HG02798 (cell line): ENCODE measurements at regions not wholly inside any gene's neighbourhood (a gene's known extent, or its start where the extent isn't known, plus 50 kb on each side); places are given as distances from the start of the nearest gene placed in this dataset.
A peak's percentile ranks its signal among the peaks of the same experiment; 100 is the strongest.
"Not testable (repeated sequence)": the region's sequence is repeated elsewhere in the genome, so short reads cannot be mapped to it uniquely, and the experiment has no call there.

Experiments used
- ATAC-seq: cut with Tn5 transposase; IDR thresholded peaks from one replicate; pipeline ENCODE4 v1.9.1; 2021; ENCODE audit warnings: mild to moderate bottlenecking; ENCODE audit not compliant: unreplicated experiment, poor library complexity

DNA sequence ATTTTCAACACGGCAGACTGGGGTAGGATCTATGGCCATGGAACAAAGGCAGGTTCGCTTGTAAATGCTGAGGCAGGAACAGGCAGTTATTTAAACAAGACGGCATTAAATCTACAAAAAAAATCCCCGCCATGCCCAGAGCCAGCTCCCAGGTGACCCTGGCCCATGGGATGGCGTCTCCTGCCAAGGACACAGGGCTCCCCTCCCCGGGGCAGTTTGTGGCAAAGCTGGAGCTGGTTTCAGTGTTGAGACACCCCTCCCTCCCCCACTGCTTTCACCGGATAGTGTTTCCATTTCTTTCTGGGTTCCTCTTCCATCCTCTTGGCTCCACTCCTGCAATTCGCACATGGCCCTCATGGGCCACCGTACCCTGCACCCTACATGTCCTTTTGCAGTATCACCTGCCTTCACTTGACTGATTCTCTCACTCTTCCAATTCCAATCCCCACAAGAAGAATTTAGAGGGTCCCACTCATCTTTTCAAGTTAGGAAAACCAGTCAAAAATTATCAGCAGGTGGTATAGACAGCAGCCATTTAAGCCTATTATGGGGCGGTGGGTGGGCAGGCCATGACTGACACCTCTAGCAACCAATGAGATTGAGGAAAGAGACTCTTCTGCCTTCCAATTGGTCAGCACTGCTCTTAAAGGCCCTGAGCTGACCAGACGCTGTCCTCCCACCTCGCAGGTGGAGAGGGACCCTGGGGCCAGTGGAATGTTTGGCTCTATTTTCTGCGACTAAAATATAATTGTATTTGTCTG lies 52.0 kb downstream of the OLIG1 start:
- ATAC-seq, result no peak

DNA sequence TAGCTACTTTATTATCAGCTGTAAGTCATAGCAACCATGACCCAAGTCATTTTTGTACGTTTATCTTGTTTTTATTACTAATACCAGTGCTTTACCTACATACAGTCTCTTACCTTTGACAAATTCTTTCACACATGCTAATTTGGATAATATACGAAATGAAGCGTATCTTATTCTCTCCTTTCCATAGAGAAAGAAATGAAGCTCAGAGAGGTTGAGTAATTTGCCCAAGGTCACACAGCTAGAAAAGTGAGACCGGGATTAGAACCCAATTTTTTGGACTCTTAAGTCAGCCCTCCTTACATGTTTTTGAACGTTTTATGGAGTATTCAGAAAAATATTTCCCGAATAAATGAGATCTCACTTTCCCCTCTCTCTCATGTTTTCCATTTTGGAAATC lies 52.6 kb downstream of the OLIG1 start:
- no peak for ATAC-seq

DNA sequence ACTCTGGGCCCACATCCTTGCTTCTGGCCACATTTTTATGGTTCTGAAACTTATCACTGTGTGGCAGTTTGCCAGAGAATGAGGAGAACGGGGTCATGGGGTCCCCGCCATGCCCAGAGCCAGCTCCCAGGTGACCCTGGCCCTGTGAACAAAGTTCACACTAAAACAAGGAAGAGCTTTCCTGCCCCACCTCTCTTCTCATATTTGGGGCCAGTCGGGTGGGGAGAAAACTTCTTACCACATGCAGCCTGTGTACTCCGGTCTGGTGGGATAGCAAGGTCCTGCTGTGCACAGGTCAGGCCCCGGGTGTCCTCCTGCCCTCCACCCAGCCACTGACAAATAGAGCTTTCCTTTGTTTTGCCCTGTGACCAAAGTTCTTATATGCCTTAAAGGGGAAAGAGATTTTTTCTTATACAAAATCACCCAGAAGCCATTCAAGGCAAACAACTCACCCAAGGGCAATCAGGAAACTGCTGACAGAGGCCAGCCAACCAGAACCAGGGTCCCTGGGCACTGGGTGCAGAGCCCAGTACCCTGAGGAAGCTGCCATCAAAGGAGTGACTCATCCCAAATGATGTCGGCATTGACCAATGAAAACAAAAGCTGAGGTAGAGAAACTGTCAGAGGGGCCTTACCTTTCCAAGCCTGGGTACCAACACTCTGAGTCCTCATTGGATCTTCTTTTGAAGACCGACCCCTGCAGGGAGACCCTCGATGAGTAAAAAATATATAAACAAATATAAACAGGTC lies 53.6 kb downstream of the OLIG1 start:
- no peak for ATAC-seq

DNA sequence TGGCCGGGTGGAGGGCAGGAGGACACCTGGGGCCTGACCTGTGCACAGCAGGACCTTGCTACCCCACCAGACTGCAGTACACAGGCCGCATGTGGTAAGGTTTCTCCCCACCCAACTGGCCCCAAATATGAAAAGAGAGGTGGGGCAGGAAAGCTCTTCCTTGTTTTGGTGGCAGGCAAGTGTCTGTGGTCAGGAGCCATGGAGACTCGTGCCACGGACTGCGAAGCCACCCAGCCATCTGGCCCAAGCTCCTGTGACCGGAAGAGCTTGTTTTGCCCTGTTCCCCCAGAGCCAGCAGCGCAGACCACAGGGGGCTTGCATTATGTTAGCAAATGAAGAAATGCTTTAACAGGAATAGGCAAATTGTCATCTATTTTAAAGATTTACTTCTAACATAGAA lies 54.9 kb downstream of the OLIG1 start:
- no peak for ATAC-seq

DNA sequence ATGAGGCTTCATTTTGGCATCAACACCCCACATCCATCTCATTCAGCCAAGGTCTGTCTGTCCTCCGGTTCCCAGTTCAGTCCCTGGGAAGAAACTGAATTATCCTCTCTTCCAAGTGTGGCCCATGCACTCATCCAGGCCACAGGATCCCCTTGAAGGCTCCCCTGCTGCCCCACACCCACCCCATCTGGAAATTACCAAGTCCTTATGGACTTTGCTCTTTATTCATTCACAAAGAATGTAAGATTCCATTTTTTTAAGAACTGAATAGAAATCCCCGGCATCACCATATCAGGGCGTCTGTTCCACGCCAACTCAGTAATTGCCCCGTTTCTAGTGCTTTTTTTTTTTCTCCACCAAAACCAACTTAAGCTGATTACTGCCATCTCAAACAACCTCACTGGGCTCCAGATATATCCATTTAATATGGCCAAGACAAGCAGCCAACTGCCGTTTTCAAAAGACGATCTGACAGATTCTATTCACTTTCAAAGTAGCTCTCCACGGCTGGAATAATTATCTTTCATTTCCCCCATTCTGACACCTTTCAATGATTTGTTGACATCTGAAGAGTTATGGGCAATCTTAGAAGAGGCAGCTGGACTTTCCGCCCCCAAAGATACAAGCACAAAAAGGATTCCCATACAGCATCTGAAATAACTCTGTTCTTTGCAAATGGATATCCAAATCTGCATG lies 55.9 kb downstream of the OLIG1 start:
- ATAC-seq, result no peak

DNA sequence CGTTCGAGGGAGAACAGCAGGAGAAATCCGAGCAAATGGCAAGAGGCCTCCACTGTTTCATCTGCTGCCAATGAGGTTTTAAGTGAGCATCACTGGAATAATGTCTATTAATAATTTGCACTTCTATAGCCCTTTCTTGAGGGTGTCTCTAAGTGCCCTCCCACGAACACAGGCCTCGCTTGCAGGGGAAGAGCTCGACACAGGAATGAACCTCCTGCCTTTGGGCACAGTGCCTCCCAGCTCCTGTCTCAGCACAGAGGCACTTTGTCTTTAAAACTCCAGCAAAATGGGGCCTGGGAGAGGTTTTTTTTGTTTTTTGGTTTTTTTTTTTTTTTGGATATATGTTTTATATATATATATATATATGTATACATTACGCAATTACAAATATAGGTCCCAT lies 56.6 kb downstream of the OLIG1 start:
- ATAC-seq, result no peak

DNA sequence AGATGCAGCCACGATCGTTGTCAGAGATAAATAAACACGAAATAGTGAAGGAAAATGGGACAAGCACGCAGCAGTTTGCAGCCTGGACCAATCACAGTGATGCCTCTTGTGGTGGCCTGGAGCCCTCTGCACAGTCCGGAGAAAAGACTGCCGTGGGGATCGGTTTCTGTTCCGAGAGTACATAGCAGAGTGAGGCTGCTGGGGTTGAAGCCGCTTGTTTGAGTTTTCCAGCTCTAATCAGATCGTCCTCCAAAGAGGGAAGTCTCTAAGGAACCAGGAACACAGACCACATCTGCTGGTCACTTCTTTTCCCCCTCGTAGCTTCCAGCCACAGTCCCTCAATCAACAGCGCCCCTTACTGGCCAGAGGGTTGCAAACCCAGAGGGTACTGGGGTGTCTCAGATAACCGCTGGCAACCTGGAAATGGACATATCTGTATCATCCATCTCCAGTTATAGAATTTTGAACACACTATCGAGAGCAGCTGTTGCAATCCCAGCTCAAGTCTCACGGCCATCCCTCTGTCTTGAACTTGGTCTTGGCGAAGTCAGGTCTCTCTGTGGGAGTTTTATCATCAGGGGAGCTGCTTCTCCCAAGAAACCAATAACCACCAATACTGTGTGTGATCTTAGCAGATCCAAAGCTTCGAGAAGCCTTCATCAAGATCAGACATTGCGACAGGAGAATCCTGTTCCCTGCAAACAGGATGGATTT lies 57.4 kb downstream of the OLIG1 start:
- peak; percentile 62 for ATAC-seq

DNA sequence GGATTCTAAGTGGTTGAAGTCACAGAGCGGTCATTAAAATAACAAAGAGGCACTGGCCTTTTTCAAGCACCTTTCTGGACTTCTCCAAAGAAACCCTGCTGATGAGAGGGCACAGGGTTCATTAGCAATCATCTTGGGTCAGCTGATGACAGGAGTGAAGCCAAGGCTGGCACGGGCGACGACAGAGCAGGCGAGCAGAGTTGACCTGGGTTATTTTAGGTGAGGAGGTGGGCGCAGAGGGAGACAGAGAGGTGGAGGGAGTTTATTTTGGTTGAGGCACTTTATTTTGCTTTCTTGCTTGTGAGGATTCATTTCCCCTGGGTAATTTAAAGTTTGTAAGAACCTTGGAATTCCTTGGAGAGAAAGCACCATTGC lies 57.9 kb downstream of the OLIG1 start:
- ATAC-seq, result no peak

DNA sequence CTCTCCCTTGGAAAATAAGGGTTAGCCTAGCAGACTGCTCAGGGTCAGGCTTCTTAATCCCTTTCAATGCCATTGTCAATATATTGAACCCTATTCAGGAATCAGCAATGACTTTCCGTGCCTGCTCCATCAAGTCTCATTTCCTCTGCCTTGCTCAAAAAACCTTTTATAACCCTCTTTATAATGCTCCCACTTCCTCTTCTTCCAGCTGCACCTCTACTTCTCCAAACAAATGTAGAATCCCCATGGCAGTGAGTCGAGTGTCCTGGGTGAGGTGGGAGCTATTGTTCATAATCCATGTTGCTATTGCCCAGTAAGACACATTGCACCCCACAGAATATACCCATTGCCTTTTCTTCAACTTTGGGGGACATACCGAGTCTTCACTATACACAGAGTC lies 58.6 kb downstream of the OLIG1 start:
- ATAC-seq, result no peak

DNA sequence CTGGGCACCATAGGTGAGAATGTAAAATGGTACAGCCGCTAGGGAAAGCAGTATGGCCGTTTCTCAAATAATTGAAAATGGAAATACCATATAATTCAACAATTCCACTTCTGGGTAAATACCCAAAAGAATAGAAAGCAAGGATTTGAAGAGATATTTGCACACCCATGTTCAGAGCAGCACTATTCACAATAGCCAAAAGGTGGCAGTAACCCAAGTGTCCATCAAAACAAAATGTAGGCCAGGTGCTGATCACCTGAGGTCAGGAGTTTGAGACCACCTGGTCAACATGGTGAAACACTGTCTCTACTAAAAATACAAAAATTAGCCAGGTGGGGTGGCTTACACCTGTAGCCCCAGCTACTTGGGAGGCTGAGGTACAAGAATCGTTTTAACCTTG lies 62.1 kb downstream of the OLIG1 start:
- ATAC-seq, result no peak

DNA sequence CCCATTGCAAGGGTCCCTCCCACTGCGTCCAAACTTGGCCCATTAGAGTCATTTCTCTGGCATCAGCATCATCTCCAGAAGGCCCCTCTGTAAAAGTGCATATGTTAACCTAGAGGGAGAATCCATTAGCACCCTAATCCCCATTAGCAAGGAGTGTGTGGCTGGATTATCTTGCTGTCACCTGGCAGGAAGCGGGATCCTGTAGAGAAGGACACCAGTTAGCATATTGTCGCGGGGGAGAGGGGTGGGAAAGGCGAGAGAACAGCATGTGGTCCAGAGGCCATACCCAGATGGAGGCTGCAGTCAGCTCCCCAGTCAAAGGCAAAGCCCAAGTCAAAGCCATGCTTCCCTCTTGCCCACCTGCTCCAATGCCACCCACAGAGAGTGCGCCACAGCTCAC lies 64.0 kb downstream of the OLIG1 start:
- no peak for ATAC-seq

DNA sequence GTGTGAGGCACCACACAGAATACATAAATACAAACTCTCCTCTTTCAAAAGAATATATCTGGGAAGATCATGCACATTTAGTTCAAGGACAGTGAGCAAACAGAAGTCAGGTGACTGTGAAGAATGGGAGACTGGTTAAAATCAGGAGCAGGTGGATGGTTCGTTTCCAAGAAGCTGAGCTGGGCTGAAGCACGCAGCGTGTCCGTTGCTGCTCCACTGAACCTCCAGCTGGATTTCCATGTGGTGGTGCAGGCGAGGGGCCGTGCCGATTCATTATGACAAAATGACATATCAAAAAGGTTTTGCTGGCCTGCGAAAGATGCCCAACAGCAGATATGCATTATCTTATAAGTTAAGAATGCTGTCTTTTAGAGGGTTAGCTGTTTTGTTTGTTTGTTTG lies 66.0 kb downstream of the OLIG1 start:
- ATAC-seq, result no peak

DNA sequence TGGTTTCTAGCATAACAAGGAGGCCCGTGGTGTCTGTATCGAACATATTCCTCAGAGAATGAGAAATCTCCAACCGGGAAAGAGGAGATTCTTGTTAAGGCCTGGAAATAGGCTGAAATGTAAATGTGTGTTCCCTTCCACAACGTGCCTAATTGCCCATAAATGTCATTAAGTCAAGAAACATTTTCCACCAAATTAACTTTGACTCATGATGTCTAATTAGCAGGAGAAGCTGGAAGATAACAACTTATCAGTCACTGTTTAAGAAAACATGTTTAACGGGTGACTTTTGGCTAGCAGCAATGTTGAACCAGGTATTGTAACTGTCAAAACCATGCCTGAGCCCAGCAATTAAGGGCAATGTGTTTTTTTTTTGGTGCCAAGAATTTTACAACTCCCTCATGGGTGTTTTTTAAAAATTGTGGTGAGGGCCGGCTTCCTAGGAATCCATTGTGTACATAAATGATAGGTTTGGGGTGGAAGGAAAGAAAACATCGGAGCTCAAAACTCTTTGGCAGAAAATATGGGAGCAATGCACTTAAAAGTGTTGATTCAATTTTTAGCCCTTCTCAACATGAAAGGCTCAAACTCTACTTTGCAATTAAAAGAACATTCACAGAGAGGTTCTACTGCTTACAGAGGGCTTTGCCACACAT lies 67.0 kb downstream of the OLIG1 start:
- ATAC-seq, result no peak

DNA sequence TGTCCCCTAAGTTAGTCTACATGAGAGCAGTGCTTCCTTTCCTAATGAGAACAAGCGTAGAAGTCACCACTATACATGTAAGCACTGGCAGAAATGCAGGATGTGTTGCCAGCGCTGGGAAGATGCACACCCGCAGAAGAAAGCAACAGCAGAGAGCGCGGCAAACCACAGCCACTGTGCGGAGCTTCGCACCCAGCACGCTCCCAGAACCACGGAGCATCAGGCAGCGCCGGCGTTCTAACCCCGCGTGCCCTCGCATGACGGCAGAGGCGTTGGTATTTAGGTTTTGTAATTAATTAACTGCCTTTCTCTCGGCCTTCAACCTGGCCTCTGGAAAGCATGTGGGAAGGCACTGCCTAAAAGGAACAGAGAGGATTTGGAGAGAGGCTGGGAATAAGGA lies 69.1 kb downstream of the OLIG1 start:
- no peak for ATAC-seq

DNA sequence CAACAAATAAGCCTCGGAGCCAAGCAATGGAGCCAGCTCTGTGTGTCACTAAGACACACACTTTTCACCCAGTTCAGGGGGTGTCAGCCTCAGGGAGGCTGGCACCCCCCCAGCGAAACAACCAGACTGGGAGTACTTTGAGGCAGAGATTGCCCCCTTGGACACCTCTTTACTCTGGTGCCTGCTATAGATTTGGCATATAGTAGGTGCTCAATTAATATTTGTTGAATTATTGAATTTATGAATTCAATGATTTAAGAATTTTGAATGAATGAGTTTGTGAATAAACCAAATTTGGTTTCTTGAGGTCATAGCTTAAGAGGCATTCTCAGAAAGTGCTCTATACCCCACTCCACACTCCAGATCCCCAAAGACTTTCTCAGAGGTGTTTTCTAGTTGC lies 70.3 kb downstream of the OLIG1 start:
- no peak for ATAC-seq

DNA sequence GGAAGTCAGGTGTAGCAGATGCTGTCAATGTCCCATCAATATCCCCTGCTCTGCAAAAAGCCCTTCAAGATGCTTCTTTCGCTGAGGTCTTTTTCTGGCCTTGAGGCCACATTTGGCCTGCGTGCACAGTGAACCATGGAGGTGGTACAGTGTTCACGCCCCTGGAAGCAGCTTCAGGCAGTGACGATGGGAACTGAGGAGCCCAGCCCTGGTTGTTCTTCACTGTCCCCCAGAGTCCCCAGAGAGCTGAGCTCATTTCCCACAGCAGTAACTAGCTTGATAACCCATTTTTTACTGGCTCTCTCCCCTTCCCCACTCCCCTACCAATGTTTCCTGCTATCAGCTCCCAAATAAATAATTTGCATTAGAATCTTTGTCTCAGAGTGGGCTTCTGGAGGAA lies 76.5 kb downstream of the OLIG1 start:
- ATAC-seq, result no peak

DNA sequence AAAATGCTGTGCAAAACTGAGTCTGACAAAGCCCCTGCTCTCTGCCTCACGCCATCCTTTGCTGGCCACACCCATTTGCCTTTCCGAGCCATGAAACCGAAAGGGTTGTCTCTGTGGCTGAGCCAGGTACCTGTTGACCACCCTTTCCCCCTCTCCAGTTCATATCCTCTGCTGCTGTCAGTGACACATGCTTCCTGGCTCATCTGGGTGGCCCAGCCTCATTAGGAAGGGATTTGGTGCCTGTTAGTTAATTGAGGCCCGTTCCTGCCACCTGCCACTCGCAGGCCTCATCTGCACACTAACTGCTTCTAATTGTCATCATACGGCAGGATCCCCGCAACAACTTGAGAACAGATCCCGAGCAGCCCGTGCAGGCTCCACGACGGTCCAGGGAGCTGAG lies 79.2 kb downstream of the OLIG1 start:
- no peak for ATAC-seq

DNA sequence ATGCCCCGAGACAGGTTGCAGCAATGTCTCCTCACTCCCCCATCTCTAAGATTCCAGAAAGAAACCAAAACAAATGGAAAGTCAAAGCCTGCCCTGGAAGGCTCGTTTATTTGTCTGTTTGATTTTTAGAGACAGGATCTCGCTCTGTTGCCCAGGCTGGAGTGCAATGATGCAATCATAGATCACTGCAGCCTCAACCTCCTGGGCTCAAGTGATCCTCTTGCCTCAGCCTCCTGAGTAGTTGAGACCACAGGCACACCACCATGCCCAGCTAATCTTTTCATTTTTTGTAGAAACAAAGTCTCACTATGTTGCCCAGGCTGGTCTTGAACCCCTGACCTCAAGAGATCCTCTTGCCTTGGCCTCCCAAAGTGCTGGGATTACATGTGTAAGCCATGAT lies 78.8 kb upstream of the IFNAR2 start:
- not testable (repeated sequence) for ATAC-seq

DNA sequence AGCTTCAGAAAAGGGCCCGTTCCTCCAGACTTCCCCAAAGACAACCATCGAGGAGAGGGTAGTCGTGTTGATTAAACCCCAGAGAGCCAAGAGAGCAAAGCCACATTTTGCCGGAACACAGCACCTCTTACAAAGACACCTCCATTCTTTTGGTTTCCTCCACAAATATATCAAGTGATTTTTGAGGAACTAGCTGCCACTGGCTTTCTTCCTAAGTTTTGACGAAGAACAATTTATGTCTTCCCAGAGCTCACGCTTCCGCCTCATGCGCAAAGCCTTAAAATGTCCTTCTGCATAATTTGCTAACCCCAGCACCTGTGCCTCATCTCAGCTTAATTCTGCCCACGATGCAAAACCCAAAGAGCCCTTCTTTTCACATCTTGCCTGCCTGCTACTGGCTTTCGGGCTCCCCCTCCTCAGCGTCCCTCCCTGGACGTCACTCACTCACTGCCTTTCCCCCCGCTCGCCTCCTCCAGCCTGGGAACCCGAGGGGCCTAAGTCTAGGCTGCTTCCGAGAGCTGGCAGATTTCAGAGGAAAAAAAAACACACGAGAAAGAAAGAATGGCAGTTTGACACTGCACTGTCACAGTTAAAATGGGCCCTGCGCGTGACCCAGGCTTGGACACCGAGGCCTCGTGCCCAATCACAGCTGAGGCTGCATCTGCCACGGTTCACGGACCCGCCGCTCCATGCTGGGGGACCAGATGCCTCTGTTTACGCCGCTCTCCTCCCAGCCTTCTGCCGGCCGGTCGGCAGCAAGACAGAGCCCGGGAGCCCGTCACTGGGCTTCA lies 77.6 kb upstream of the IFNAR2 start:
- ATAC-seq, result no peak

DNA sequence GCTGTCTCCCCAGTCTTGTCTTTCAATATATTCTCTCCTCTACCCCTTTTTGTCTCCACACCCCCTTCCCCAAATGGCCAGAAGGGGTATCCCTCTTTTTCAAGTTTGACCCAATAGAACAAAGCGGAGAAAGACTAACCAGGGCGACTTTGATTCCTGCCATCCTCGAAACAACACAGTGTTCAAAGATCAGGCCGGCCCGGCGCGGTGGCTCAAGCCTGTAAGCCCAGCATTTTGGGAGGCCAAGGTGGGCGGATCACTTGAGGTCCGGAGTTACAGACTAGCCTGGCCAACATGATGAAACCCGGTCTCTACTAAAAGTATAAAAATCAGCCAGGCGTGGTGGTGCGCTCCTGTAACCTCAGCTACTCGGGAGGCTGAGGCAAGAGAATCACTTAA lies 77.0 kb upstream of the IFNAR2 start:
- no peak for ATAC-seq
